GM23338 (cell line): ENCODE measurements at regions not wholly inside any gene's neighbourhood (a gene's known extent, or its start where the extent isn't known, plus 50 kb on each side); places are given as distances from the start of the nearest gene placed in this dataset.

ENCODE experiments used
- ATAC-seq: fragments of 200-7000 bp; cut with Tn5 transposase; 3 replicates; pipeline ENCODE4 v1.9.1; 2020
- DNase-seq: peaks from one replicate; pipeline ENCODE4 v3.0.0-alpha.2; 2015; ENCODE audit warnings: low spot score
- H2AFZ ChIP-seq: fragments of 200-600 bp; sonication (generic); 2 replicates; pipeline ENCODE4 v1.8.0; 2016; ENCODE audit warnings: antibody characterized with exemption, mild to moderate bottlenecking, moderate library complexity
- H3F3A ChIP-seq: fragments of 200-600 bp; sonication (generic); replicated peaks from 2 replicates; pipeline ENCODE4 v1.8.0; 2017; ENCODE audit warnings: antibody characterized with exemption, mixed run types, low read depth
- H3K27ac ChIP-seq: fragments of 200-600 bp; sonication (generic); 2 replicates; pipeline ENCODE4 v1.6.1; 2016; ENCODE audit warnings: low read depth
- H3K27me3 ChIP-seq: fragments of 200-600 bp; sonication (generic); 2 replicates; pipeline ENCODE4 v1.8.0; 2016; ENCODE audit warnings: mild to moderate bottlenecking, mixed run types, moderate library complexity; ENCODE audit not compliant: insufficient read depth
- H3K36me3 ChIP-seq: fragments of 200-600 bp; sonication (generic); 2 replicates; pipeline ENCODE4 v1.8.0; 2016; ENCODE audit warnings: mild to moderate bottlenecking; ENCODE audit not compliant: insufficient read depth
- H3K4me1 ChIP-seq: fragments of 200-600 bp; sonication (generic); 2 replicates; pipeline ENCODE4 v1.8.0; 2016; ENCODE audit warnings: mild to moderate bottlenecking, moderate library complexity; ENCODE audit not compliant: insufficient read depth
- H3K4me2 ChIP-seq: fragments of 200-600 bp; sonication (generic); 2 replicates; pipeline ENCODE4 v1.7.1; 2017; ENCODE audit warnings: mixed run types
- H3K4me3 ChIP-seq: fragments of 200-600 bp; sonication (generic); 2 replicates; pipeline ENCODE4 v1.6.1; 2016; ENCODE audit warnings: mixed run types
- H3K79me2 ChIP-seq: fragments of 200-600 bp; sonication (generic); replicated peaks from 2 replicates; pipeline ENCODE4 v1.8.0; 2017; ENCODE audit warnings: mild to moderate bottlenecking; ENCODE audit not compliant: insufficient read depth
- H3K9me2 ChIP-seq: fragments of 200-600 bp; sonication (generic); 2 replicates; pipeline ENCODE4 v1.8.0; 2017; ENCODE audit not compliant: insufficient read depth
- H4K20me1 ChIP-seq: fragments of 200-600 bp; sonication (generic); replicated peaks from 2 replicates; pipeline ENCODE4 v1.8.0; 2017; ENCODE audit warnings: mild to moderate bottlenecking; ENCODE audit not compliant: insufficient read depth
- H3K27ac Mint-ChIP-seq: 2 replicates; pipeline ENCODE4 v1.8.0; 2020; ENCODE audit warnings: inconsistent platforms, mild to moderate bottlenecking, moderate library complexity, mixed read lengths
- H3K27me3 Mint-ChIP-seq: 3 replicates; pipeline ENCODE4 v1.8.0; 2022; ENCODE audit warnings: low read depth, mild to moderate bottlenecking, moderate library complexity, mixed read lengths, inconsistent platforms; ENCODE audit not compliant: insufficient read depth, poor library complexity
- H3K36me3 Mint-ChIP-seq: 3 replicates; pipeline ENCODE4 v1.8.0; 2021; ENCODE audit warnings: low read depth, mild to moderate bottlenecking, inconsistent platforms, moderate library complexity, mixed read lengths
- H3K4me1 Mint-ChIP-seq: 3 replicates; pipeline ENCODE4 v1.8.0; 2020; ENCODE audit warnings: mild to moderate bottlenecking, inconsistent platforms, mixed read lengths
- H3K4me3 Mint-ChIP-seq: 3 replicates; pipeline ENCODE4 v1.8.0; 2021; ENCODE audit warnings: moderate library complexity, mild to moderate bottlenecking, inconsistent platforms, mixed read lengths
- H3K9me3 Mint-ChIP-seq: 3 replicates; pipeline ENCODE4 v1.8.0; 2020; ENCODE audit warnings: moderate library complexity, mild to moderate bottlenecking, inconsistent platforms, mixed read lengths
- CREB1 ChIP-seq: fragments of 250-450 bp; sonication (Bioruptor Pico); IDR thresholded peaks from 2 replicates; pipeline ENCODE4 v1.5.0; 2020; ENCODE audit warnings: low read depth, mild to moderate bottlenecking, moderate library complexity
- CTCF ChIP-seq, 2 experiments: fragments of 200-600 bp in 1 of 2; sonication (generic) in 1 of 2; conservative IDR thresholded peaks; 2 replicates each; pipeline versions ENCODE4 v1.5.1 to v1.6.1; 2016 to 2017; ENCODE audit warnings: antibody characterized with exemption in 2 of 2, low read depth in 2 of 2, mild to moderate bottlenecking in 2 of 2, moderate library complexity in 1 of 2
- ETS1 ChIP-seq: IDR thresholded peaks from 2 replicates; pipeline ENCODE4 v1.6.1; 2016; ENCODE audit warnings: antibody characterized with exemption
- EZH2phosphoT487 ChIP-seq: fragments of 200-600 bp; sonication (generic); IDR thresholded peaks from one replicate; pipeline ENCODE4 v1.8.1; 2018; ENCODE audit warnings: antibody characterized with exemption; ENCODE audit not compliant: unreplicated experiment
- JUNB ChIP-seq: IDR thresholded peaks from one replicate; pipeline ENCODE4 v1.6.1; 2016; ENCODE audit warnings: antibody characterized with exemption; ENCODE audit not compliant: unreplicated experiment
- NANOG ChIP-seq: IDR thresholded peaks from 2 replicates; pipeline ENCODE4 v1.6.1; 2016; ENCODE audit warnings: antibody characterized with exemption, borderline replicate concordance
- POLR2AphosphoS5 ChIP-seq: IDR thresholded peaks from 2 replicates; pipeline ENCODE4 v1.6.1; 2016; ENCODE audit warnings: antibody characterized with exemption, low read depth
- REST ChIP-seq: IDR thresholded peaks from one replicate; pipeline ENCODE4 v1.6.1; 2018; ENCODE audit warnings: antibody characterized with exemption; ENCODE audit not compliant: unreplicated experiment
- STAT1 ChIP-seq: IDR thresholded peaks from one replicate; pipeline ENCODE4 v1.6.1; 2016; ENCODE audit warnings: antibody characterized with exemption; ENCODE audit not compliant: unreplicated experiment
- ZNF114 ChIP-seq: fragments of 250-450 bp; sonication (Bioruptor Pico); IDR thresholded peaks from 2 replicates; pipeline ENCODE4 v1.5.0; 2020; ENCODE audit warnings: mild to moderate bottlenecking, moderate library complexity
- ZNF331 ChIP-seq: fragments of 250-450 bp; sonication (Bioruptor Pico); IDR thresholded peaks from 2 replicates; pipeline ENCODE4 v1.5.0; 2020; ENCODE audit warnings: low read depth, mild to moderate bottlenecking, moderate library complexity
- ZNF462 ChIP-seq: fragments of 250-450 bp; sonication (Bioruptor Pico); IDR thresholded peaks from 2 replicates; pipeline ENCODE4 v1.5.0; 2020; ENCODE audit warnings: mild to moderate bottlenecking, moderate library complexity

GRCh38 chr2:78699696-78700095, 325.8 kb upstream of the REG3G start:
- H3K27me3 Mint-ChIP-seq, result no peaks in the 10 kb centered on the region
- H3K9me2 ChIP-seq, result no peaks in the 10 kb centered on the region
- no peak for TF ChIP-seq ETS1
- no peak for TF ChIP-seq ZNF114
- TF ChIP-seq CTCF (conservative IDR thresholded peaks at IDR 0.05; ENCODE audit: low read depth in 2 of 2), result no peak
- TF ChIP-seq JUNB, result no peak
- no peak for TF ChIP-seq CREB1
- no peak for TF ChIP-seq REST
- TF ChIP-seq ZNF331 (CRISPR knock-in tag), result no peak
- no peak for TF ChIP-seq STAT1
- no peak for TF ChIP-seq EZH2phosphoT487
- no peak for TF ChIP-seq ZNF462
- no peak for TF ChIP-seq NANOG
- TF ChIP-seq POLR2AphosphoS5, result no peak
- ATAC-seq (no peak), DNase-seq (no peak)
- H3K27ac ChIP-seq, result no peak overlapping the region
- H3K4me3 Mint-ChIP-seq, result no peak overlapping the region
- no peak overlapping the region for H3K4me3 ChIP-seq
- H3K4me2 ChIP-seq, result no peak overlapping the region
- H3K36me3 Mint-ChIP-seq, result no peaks in the 10 kb centered on the region
- H3K9me3 Mint-ChIP-seq, result no peaks in the 10 kb centered on the region
- no peaks in the 10 kb centered on the region for H3K27me3 ChIP-seq
- 0 out of 2 replicates have a peak overlapping the region, but pooled peaks have one; percentile 6 for H2AFZ ChIP-seq
- H3K4me1 Mint-ChIP-seq, result no peaks in the 10 kb centered on the region
- H4K20me1 ChIP-seq, result no peaks in the 10 kb centered on the region
- no peaks in the 10 kb centered on the region for H3F3A ChIP-seq
- H3K79me2 ChIP-seq, result no peaks in the 10 kb centered on the region
- H3K4me1 ChIP-seq, result no peaks in the 10 kb centered on the region
- H3K36me3 ChIP-seq, result no peaks in the 10 kb centered on the region
- H3K27ac Mint-ChIP-seq, result no peak overlapping the region
